Fibroblast of lung (primary cell): ENCODE measurements at regions not wholly inside any gene's neighbourhood (a gene's known extent, or its start where the extent isn't known, plus 50 kb on each side); places are given as distances from the start of the nearest gene placed in this dataset.
A peak's percentile ranks its signal among the peaks of the same experiment; 100 is the strongest.

Experiments
- DNase-seq, 2 donors: peaks; one replicate each; pipeline versions ENCODE4 v3.0.0 to v3.0.0-alpha.2; 2010; ENCODE audit warnings: low read depth in 2 of 2
- H2AFZ ChIP-seq: 2 replicates; pipeline ENCODE4 v1.5.1; 2012; ENCODE audit warnings: low read length, control low read depth, inconsistent platforms
- H3K27ac ChIP-seq: 2 replicates; pipeline ENCODE4 v1.5.1; 2011; ENCODE audit warnings: low read length, control low read depth; ENCODE audit not compliant: insufficient read depth
- H3K27me3 ChIP-seq: 2 replicates; pipeline ENCODE4 v1.5.1; 2011; ENCODE audit warnings: mild to moderate bottlenecking, low read length; ENCODE audit not compliant: control insufficient read depth, insufficient read depth
- H3K36me3 ChIP-seq: 2 replicates; pipeline ENCODE4 v1.5.1; 2011; ENCODE audit warnings: low read length; ENCODE audit not compliant: control insufficient read depth, insufficient read depth
- H3K4me1 ChIP-seq: 2 replicates; pipeline ENCODE4 v1.5.1; 2011; ENCODE audit warnings: low read length; ENCODE audit not compliant: control insufficient read depth, insufficient read depth; ENCODE audit errors: extremely low read depth
- H3K4me2 ChIP-seq: 2 replicates; pipeline ENCODE4 v1.5.1; 2011; ENCODE audit warnings: low read length, control low read depth; ENCODE audit not compliant: insufficient read depth; ENCODE audit errors: extremely low read depth
- H3K4me3 ChIP-seq, 4 experiments: fragments of 200-600 bp in 1 of 4; sonication (generic) in 1 of 4; replicated peaks in 1 of 4; 2 replicates each; pipeline ENCODE4 v1.5.1; 2011 to 2016; ENCODE audit warnings: low read length in 4 of 4, low read depth in 3 of 4, mild to moderate bottlenecking in 3 of 4, control low read depth in 2 of 4, inconsistent platforms in 1 of 4, mixed read lengths in 1 of 4; ENCODE audit not compliant: insufficient read depth in 1 of 4; ENCODE audit errors: control extremely low read depth in 1 of 4
- H3K79me2 ChIP-seq: 2 replicates; pipeline ENCODE4 v1.5.1; 2012; ENCODE audit warnings: mild to moderate bottlenecking, low read length, inconsistent platforms; ENCODE audit not compliant: control insufficient read depth, insufficient read depth
- H3K9ac ChIP-seq: 2 replicates; pipeline ENCODE4 v1.5.1; 2011; ENCODE audit warnings: mild to moderate bottlenecking, low read length, control low read depth; ENCODE audit not compliant: insufficient read depth
- H3K9me3 ChIP-seq: 2 replicates; pipeline ENCODE4 v1.5.1; 2012; ENCODE audit warnings: low read depth, low read length; ENCODE audit not compliant: control insufficient read depth, insufficient read depth
- H4K20me1 ChIP-seq: 2 replicates; pipeline ENCODE4 v1.5.1; 2011; ENCODE audit warnings: low read length; ENCODE audit not compliant: control insufficient read depth, insufficient read depth; ENCODE audit errors: extremely low read depth
- CTCF ChIP-seq, 2 donors: IDR thresholded peaks in 1 of 2; conservative IDR thresholded peaks in 1 of 2; 1 replicate in 1 of 2; 2 replicates in 1 of 2; pipeline ENCODE4 v1.5.1; 2011 to 2012; ENCODE audit warnings: low read length in 2 of 2, control low read depth in 1 of 2, inconsistent platforms in 1 of 2, low read depth in 1 of 2, mild to moderate bottlenecking in 1 of 2
- EZH2 ChIP-seq: IDR thresholded peaks from 2 replicates; pipeline ENCODE4 v1.5.1; 2012; ENCODE audit warnings: low read length, control low read depth, mild to moderate bottlenecking; ENCODE audit errors: missing control alignments

GRCh38 chr5:36355516-36355915 is 53.8 kb upstream of the RANBP3L start:
- H3K27me3 ChIP-seq, result no peaks in the 10 kb centered on the region
- peak in 1 of 2 donors; percentile 42 for DNase-seq
- H3K27ac ChIP-seq, result no peak overlapping the region

GRCh38 chr5:36356915-36357314 is 55.2 kb upstream of the RANBP3L start:
- no peaks in the 10 kb centered on the region for H4K20me1 ChIP-seq
- H3K27me3 ChIP-seq, result no peaks in the 10 kb centered on the region
- H3K36me3 ChIP-seq, result no peaks in the 10 kb centered on the region
- DNase-seq, result no peak
- no peak overlapping the region for H3K27ac ChIP-seq
- H3K79me2 ChIP-seq, result no peaks in the 10 kb centered on the region
- H3K4me2 ChIP-seq, result no peak overlapping the region
- no peak for TF ChIP-seq CTCF (conservative IDR thresholded peaks at IDR 0.05 in 1 of 2, IDR thresholded peaks at IDR 0.05 in 1 of 2; ENCODE audit: low read depth in 1 of 2, low read length in 2 of 2)
- TF ChIP-seq EZH2, result no peak
- no peak overlapping the region for H2AFZ ChIP-seq
- no peak overlapping the region for H3K9ac ChIP-seq
- H3K9me3 ChIP-seq, result no peaks in the 10 kb centered on the region
- peaks cover 6% of the 10 kb centered on the region for H3K4me1 ChIP-seq
- H3K4me3 ChIP-seq, result no peak overlapping the region

More at GRCh38 chr5:36355516-36355915, 53.8 kb upstream of the RANBP3L start:
- no peaks in the 10 kb centered on the region for H3K9me3 ChIP-seq
- H3K4me3 ChIP-seq, result no peak overlapping the region
- no peaks in the 10 kb centered on the region for H4K20me1 ChIP-seq
- peaks cover 6% of the 10 kb centered on the region for H3K4me1 ChIP-seq
- H3K36me3 ChIP-seq, result no peaks in the 10 kb centered on the region
- no peak overlapping the region for H3K4me2 ChIP-seq
- H2AFZ ChIP-seq, result no peak overlapping the region
- H3K9ac ChIP-seq, result no peak overlapping the region
- H3K79me2 ChIP-seq, result no peaks in the 10 kb centered on the region
- TF ChIP-seq CTCF (conservative IDR thresholded peaks at IDR 0.05 in 1 of 2, IDR thresholded peaks at IDR 0.05 in 1 of 2; ENCODE audit: low read depth in 1 of 2, low read length in 2 of 2) (no peak), EZH2 (no peak)

- peaks cover 6% of the 10 kb centered on the region for H3K4me1 ChIP-seq
- no peaks in the 10 kb centered on the region for H3K27me3 ChIP-seq
- peak overlapping the region; percentile 66 for H3K4me2 ChIP-seq
- no peak overlapping the region for H3K9ac ChIP-seq
- no peak overlapping the region for H3K4me3 ChIP-seq
- H3K36me3 ChIP-seq, result no peaks in the 10 kb centered on the region
- H2AFZ ChIP-seq, result peak overlapping the region; percentile 28
- DNase-seq, result peak; percentile 74 to 97
- no peaks in the 10 kb centered on the region for H3K9me3 ChIP-seq
- H4K20me1 ChIP-seq, result no peaks in the 10 kb centered on the region
- no peaks in the 10 kb centered on the region for H3K79me2 ChIP-seq
- no peak for TF ChIP-seq EZH2
- no peak for TF ChIP-seq CTCF (conservative IDR thresholded peaks at IDR 0.05 in 1 of 2, IDR thresholded peaks at IDR 0.05 in 1 of 2; ENCODE audit: low read depth in 1 of 2, low read length in 2 of 2)
- H3K27ac ChIP-seq, result no peak overlapping the region
Observed at GRCh38 chr5:36357391-36357975, 55.8 kb upstream of the RANBP3L start.
